ENCODE measurements at regions not wholly inside any gene's neighbourhood (a gene's known extent, or its start where the extent isn't known, plus 50 kb on each side); places are given as distances from the start of the nearest gene placed in this dataset.

DNA sequence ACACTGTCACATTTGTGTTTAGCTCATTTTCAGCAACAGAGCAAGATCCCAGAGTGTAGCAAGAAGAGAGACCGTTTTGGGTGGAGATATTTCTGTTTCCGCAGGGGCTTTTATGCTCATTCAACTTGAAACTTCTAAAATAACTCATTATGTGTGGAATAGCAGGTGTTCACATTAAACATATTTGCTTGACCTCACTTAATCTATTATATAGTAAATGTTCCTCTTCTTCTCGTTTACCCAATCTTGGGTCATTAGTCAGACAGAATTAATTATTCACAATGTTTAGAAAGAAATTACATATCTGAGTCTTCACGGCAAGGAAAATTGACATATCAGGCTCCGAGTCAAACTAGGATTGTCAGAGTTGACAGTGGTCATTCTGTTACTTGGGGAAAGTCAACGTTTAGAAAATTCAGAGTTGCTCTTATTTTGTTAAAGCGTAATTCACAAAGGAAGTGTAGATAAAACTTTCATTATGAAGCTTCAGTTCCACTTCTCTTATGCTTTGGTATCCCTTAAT lies 222.9 kb downstream of the TPRG1 start:
- peak overlapping the region; percentile 86 for H3K27ac ChIP-seq (ENCODE audit: control insufficient read depth, insufficient read depth)
- no peaks in the 10 kb centered on the region for H3K36me3 ChIP-seq (ENCODE audit: control insufficient read depth in 2 of 2, insufficient read depth in 2 of 2, low read length in 1 of 2)
- H4K20me1 ChIP-seq (ENCODE audit: control insufficient read depth, insufficient read depth), result no peaks in the 10 kb centered on the region
- in situ Hi-C loops (cut with MboI), result no loop called here
- intact Hi-C loops (cut with micrococcal nuclease; ENCODE audit: unreplicated experiment), result loop anchor here (1.0 to 5.0 kb wide), 5 partner anchors 69 to 238 kb away; partner anchors contain the start of gene TP63
- H3K4me2 ChIP-seq (ENCODE audit: control insufficient read depth, insufficient read depth), result peak overlapping the region; percentile 58
- SMC1A ChIA-PET (ENCODE audit: uncharacterized antibody, unreplicated experiment), result interaction anchor here (0.8 to 4.2 kb wide), 29 partner anchors 9 to 567 kb away, joined by 3 to 32 read pairs (median 4); partner anchors contain the start of gene TP63
- no peaks in the 10 kb centered on the region for H3K27me3 ChIP-seq (replicated peaks in 1 of 2; ENCODE audit: control insufficient read depth in 2 of 2, insufficient read depth in 2 of 2, low read length in 1 of 2)
- ATAC-seq, result peak; percentile 90
- RAD21 ChIA-PET (ENCODE audit: unreplicated experiment), result interaction anchor here (0.7 to 3.5 kb wide), 17 partner anchors 10 to 554 kb away, joined by 3 to 11 read pairs (median 4); partner anchors contain the start of gene TP63
- peak; percentile 64 for DNase-seq (ENCODE audit: low read depth, low spot score)
- H3K79me2 ChIP-seq (ENCODE audit: control insufficient read depth, insufficient read depth, low read length), result no peaks in the 10 kb centered on the region
- H3K9ac ChIP-seq (ENCODE audit: control insufficient read depth, insufficient read depth, low read length), result no peak overlapping the region; the same call in 1 of the 2 replicates
- peak overlapping the region; percentile 6; the same call in 1 of the 2 replicates for H3K4me3 ChIP-seq
- WGBS (ENCODE audit: insufficient coverage, insufficient replicate concordance, low lambda C conversion rate, missing lambda C conversion rate), result 2% methylated on average over 7 of the region's 7 CpGs
- no TSS peak for BruUV-seq (replicated peaks)
- POLR2A ChIA-PET, result no interaction called here
- CTCF ChIA-PET, result interaction anchor here (0.6 to 2.1 kb wide), 8 partner anchors 10 to 176 kb away, joined by 3 to 7 read pairs (median 3); no protein-coding TSS in a partner anchor
- peak overlapping the region; percentile 63 for H2AFZ ChIP-seq (ENCODE audit: control insufficient read depth, low read depth, low read length)
- FAIRE-seq, result peak; percentile 64
- peaks cover 3% of the 10 kb centered on the region; the same call in 2 of the 3 replicates for H3K9me3 ChIP-seq (replicated peaks; ENCODE audit: control insufficient read depth, insufficient read depth, low read length)
- H3K4me1 ChIP-seq (ENCODE audit: control insufficient read depth, insufficient read depth, low read length), result peaks cover 28% of the 10 kb centered on the region
- TF ChIP-seq NRF1 (conservative IDR thresholded peaks at IDR 0.05; ENCODE audit: low read depth, low read length) (no peak), PBX3 (IDR thresholded peaks at IDR 0.05; ENCODE audit: insufficient replicate concordance, low read depth, low read length) (no peak), CHD4 (IDR thresholded peaks at IDR 0.05) (0 out of 2 replicates have a peak, but pooled peaks have one; percentile 63), CHD2 (IDR thresholded peaks at IDR 0.05; ENCODE audit: borderline replicate concordance, low read depth, low read length) (no peak), SMC3 (IDR thresholded peaks at IDR 0.05; ENCODE audit: borderline replicate concordance, low read length) (no peak), BCL11A (IDR thresholded peaks at IDR 0.05; ENCODE audit: low read depth, low read length) (peak; percentile 69; the same call in 1 of the 2 replicates), FOXM1 (IDR thresholded peaks at IDR 0.05; ENCODE audit: low read depth, low read length) (peak; percentile 98), NBN (IDR thresholded peaks at IDR 0.05) (no peak), CBX5 (IDR thresholded peaks at IDR 0.05; ENCODE audit: low read depth) (0 out of 2 replicates have a peak, but pooled peaks have one; percentile 83), ZBTB40 (IDR thresholded peaks at IDR 0.05; ENCODE audit: borderline replicate concordance) (no peak), TCF7 (IDR thresholded peaks at IDR 0.05; ENCODE audit: borderline replicate concordance) (0 out of 2 replicates have a peak, but pooled peaks have one; percentile 27), WRNIP1 (IDR thresholded peaks at IDR 0.05; ENCODE audit: borderline replicate concordance, low read depth, low read length) (no peak), NFYB (IDR thresholded peaks at IDR 0.05; ENCODE audit: insufficient read depth, low read depth, low read length) (no peak), STAT3 (IDR thresholded peaks at IDR 0.05; ENCODE audit: low read depth, low read length) (no peak), SREBF1 (IDR thresholded peaks at IDR 0.05; ENCODE audit: low read length) (no peak), CREM (IDR thresholded peaks at IDR 0.05; ENCODE audit: low read depth) (peak; percentile 83)
- TF ChIP-seq, protein P1, sequence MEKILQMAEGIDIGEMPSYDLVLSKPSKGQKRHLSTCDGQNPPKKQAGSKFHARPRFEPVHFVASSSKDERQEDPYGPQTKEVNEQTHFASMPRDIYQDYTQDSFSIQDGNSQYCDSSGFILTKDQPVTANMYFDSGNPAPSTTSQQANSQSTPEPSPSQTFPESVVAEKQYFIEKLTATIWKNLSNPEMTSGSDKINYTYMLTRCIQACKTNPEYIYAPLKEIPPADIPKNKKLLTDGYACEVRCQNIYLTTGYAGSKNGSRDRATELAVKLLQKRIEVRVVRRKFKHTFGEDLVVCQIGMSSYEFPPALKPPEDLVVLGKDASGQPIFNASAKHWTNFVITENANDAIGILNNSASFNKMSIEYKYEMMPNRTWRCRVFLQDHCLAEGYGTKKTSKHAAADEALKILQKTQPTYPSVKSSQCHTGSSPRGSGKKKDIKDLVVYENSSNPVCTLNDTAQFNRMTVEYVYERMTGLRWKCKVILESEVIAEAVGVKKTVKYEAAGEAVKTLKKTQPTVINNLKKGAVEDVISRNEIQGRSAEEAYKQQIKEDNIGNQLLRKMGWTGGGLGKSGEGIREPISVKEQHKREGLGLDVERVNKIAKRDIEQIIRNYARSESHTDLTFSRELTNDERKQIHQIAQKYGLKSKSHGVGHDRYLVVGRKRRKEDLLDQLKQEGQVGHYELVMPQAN (conservative IDR thresholded peaks at IDR 0.05), result no peak

Measured in GM12878 (cell line).